K562 (cell line): ENCODE measurements at regions not wholly inside any gene's neighbourhood (a gene's known extent, or its start where the extent isn't known, plus 50 kb on each side); places are given as distances from the start of the nearest gene placed in this dataset.

Source experiments
- ATAC-seq: fragments of 200-7000 bp; cut with Tn5 transposase; 3 replicates; pipeline ENCODE4 v1.9.1; 2020; ENCODE audit warnings: moderate library complexity
- BruUV-seq: library from RNA; stranded (reverse); fragments of 400-500 nt; replicated peaks from 2 replicates; lab custom pipeline; 2021; lab: Mats Ljungman, UMichigan
- CTCF ChIA-PET: fragments of 300-600 bp; formaldehyde crosslinking; extraction: SDS; loops from one replicate; lab custom pipeline; 2021; ENCODE audit warnings: low intra/inter-chr PET ratio; lab: Yijun Ruan, JAX
- POLR2A ChIA-PET: fragments of 300-600, 350-650 bp; sonication (Branson Sonifier 250); formaldehyde crosslinking; extraction: SDS; loops from one replicate; lab custom pipeline; 2021; ENCODE audit warnings: antibody characterized with exemption, inconsistent platforms; lab: Yijun Ruan, JAX
- DNase-seq, 4 experiments: peaks; one replicate each; pipeline versions ENCODE4 v3.0.0 to v3.0.0-alpha.2; 2011 to 2018; ENCODE audit warnings: low spot score in 3 of 4, mixed read lengths in 3 of 4; ENCODE audit errors: extremely low read depth in 1 of 4
- FAIRE-seq: peaks from 2 replicates; lab custom pipeline; 2011; peaks lifted over from hg19 to GRCh38; lab: Jason Lieb, UNC
- H2AFZ ChIP-seq: 2 replicates; pipeline ENCODE4 v1.6.0; 2011; ENCODE audit warnings: low read depth, low read length, control low read depth, inconsistent platforms
- H3K27ac ChIP-seq: fragments of 200-600 bp; 3 replicates; pipeline ENCODE4 v1.8.0; 2011; ENCODE audit warnings: low read depth, mild to moderate bottlenecking, control low read depth, inconsistent platforms, low read length, moderate library complexity, mixed read lengths; ENCODE audit errors: extremely low read depth
- H3K27me3 ChIP-seq, 2 experiments: fragments of 300-600 bp in 1 of 2; 2 replicates in 1 of 2; 3 replicates in 1 of 2; pipeline versions ENCODE4 v1.6.0 to v1.8.0; 2011; ENCODE audit warnings: inconsistent platforms in 2 of 2, low read length in 2 of 2, mild to moderate bottlenecking in 1 of 2, mixed read lengths in 1 of 2, moderate library complexity in 1 of 2; ENCODE audit not compliant: control insufficient read depth in 2 of 2, insufficient read depth in 2 of 2
- H3K36me3 ChIP-seq: fragments of 300-600 bp; 3 replicates; pipeline ENCODE4 v1.8.0; 2011; ENCODE audit warnings: mild to moderate bottlenecking, low read length, inconsistent platforms; ENCODE audit not compliant: control insufficient read depth, insufficient read depth
- H3K4me1 ChIP-seq, 2 experiments: fragments of 200-600 bp in 1 of 2; replicated peaks in 1 of 2; 2 replicates in 1 of 2; 3 replicates in 1 of 2; pipeline versions ENCODE4 v1.5.1 to v1.8.0; 2011; ENCODE audit warnings: inconsistent platforms in 2 of 2, low read length in 2 of 2, mild to moderate bottlenecking in 1 of 2, mixed read lengths in 1 of 2, moderate library complexity in 1 of 2; ENCODE audit not compliant: control insufficient read depth in 2 of 2, insufficient read depth in 2 of 2
- H3K4me2 ChIP-seq: 2 replicates; pipeline ENCODE4 v1.6.1; 2011; ENCODE audit warnings: low read length, control low read depth, inconsistent platforms, mixed read lengths; ENCODE audit not compliant: insufficient read depth
- H3K4me3 ChIP-seq: fragments of 200-600 bp; sonication (generic), shearing (Covaris generic); 2 replicates; pipeline ENCODE4 v1.5.1; 2016; ENCODE audit warnings: control low read depth, inconsistent platforms
- H3K79me2 ChIP-seq: fragments of 200-600 bp; 3 replicates; pipeline ENCODE4 v1.8.0; 2011; ENCODE audit warnings: low read length, inconsistent platforms; ENCODE audit not compliant: control insufficient read depth, insufficient read depth
- H3K9ac ChIP-seq, 2 experiments: 2 replicates each; pipeline versions ENCODE4 v1.6.0 to v1.6.1; 2011; ENCODE audit warnings: low read depth in 2 of 2, low read length in 2 of 2, control low read depth in 1 of 2, inconsistent platforms in 1 of 2, mild to moderate bottlenecking in 1 of 2, mixed read lengths in 1 of 2; ENCODE audit not compliant: insufficient read depth in 1 of 2
- H3K9me1 ChIP-seq: one replicate; pipeline ENCODE4 v1.6.0; 2011; ENCODE audit warnings: inconsistent platforms, mild to moderate bottlenecking, low read length, moderate library complexity; ENCODE audit not compliant: control insufficient read depth, insufficient read depth
- H3K9me3 ChIP-seq: replicated peaks from 2 replicates; pipeline ENCODE4 v1.5.1; 2011; ENCODE audit warnings: low read depth, low read length, inconsistent platforms; ENCODE audit not compliant: control insufficient read depth, insufficient read depth
- H4K20me1 ChIP-seq: replicated peaks from 2 replicates; pipeline ENCODE4 v1.6.1; 2011; ENCODE audit warnings: low read length, inconsistent platforms, mixed read lengths; ENCODE audit not compliant: control insufficient read depth, insufficient read depth
- CHD7 ChIP-seq: fragments of 200-600 bp; sonication (generic); IDR thresholded peaks from one replicate; pipeline ENCODE4 v1.6.1; 2012; ENCODE audit warnings: mild to moderate bottlenecking, low read depth, low read length, inconsistent platforms
- MBD1 ChIP-seq: fragments of 250-450 bp; sonication (Bioruptor Pico); IDR thresholded peaks from 2 replicates; pipeline ENCODE4 v1.8.0; 2022; ENCODE audit warnings: inconsistent platforms
- MLX ChIP-seq, 2 experiments: fragments of 450-650 bp in 1 of 2; sonication (generic) in 1 of 2; formaldehyde crosslinking; conservative IDR thresholded peaks; 2 replicates each; pipeline versions ENCODE4 v1.4.0 to v1.8.1; 2020 to 2022; ENCODE audit warnings: mild to moderate bottlenecking in 1 of 2, missing genetic modification reagents in 1 of 2
- NFIX ChIP-seq: fragments of 250-450 bp; sonication (Bioruptor Pico); IDR thresholded peaks from 2 replicates; pipeline ENCODE4 v1.4.0; 2020; ENCODE audit warnings: low read depth, mild to moderate bottlenecking, moderate library complexity
- ZNF174 ChIP-seq: fragments of 250-450 bp; sonication (Bioruptor Pico); IDR thresholded peaks from 2 replicates; pipeline ENCODE4 v1.4.0; 2020; ENCODE audit warnings: mild to moderate bottlenecking
- ZNF280A ChIP-seq: fragments of 450-650 bp; IDR thresholded peaks from 2 replicates; pipeline ENCODE4 v1.6.1; 2018; ENCODE audit warnings: mild to moderate bottlenecking, low read depth; ENCODE audit not compliant: partially characterized antibody
- WGBS: fragments of 100-300 bp; shearing (Covaris generic); methylation state at CpG from one replicate; pipeline ENCODE4 v1.1.6; 2016; ENCODE audit warnings: low coverage, mixed read lengths; ENCODE audit not compliant: insufficient coverage; ENCODE audit errors: missing lambda C conversion rate; 5-methylcytosine and 5-hydroxymethylcytosine counted together
- in situ Hi-C: fragments of 300-500 bp; cut with MboI; formaldehyde crosslinking; loops from 4 replicates; pipeline ENCODE4 v1.15.0; 2018; ENCODE audit warnings: inconsistent platforms, mixed read lengths
- intact Hi-C: fragments of 100-400 bp; cut with micrococcal nuclease; formaldehyde crosslinking; loops from 2 replicates; pipeline ENCODE4 v1.14.2; 2022

GRCh38 chr15:26231096-26231495 is 368.0 kb upstream of the ATP10A start:
- Histone ChIP-seq H3K27ac (no peak overlapping the region), H3K4me2 (no peak overlapping the region), H3K27me3 (no peaks in the 10 kb centered on the region), H3K9me1 (no peaks in the 10 kb centered on the region), H3K9ac (no peak overlapping the region), H3K36me3 (no peaks in the 10 kb centered on the region), H4K20me1 (no peaks in the 10 kb centered on the region), H3K9me3 (no peaks in the 10 kb centered on the region), H3K79me2 (no peaks in the 10 kb centered on the region), H3K4me1 (no peaks in the 10 kb centered on the region), H2AFZ (no peak overlapping the region), H3K4me3 (no peak overlapping the region)
- BruUV-seq = no TSS peak
- 0% methylated on average over 6 of the region's 6 CpGs for WGBS
- no peak for FAIRE-seq
- DNase-seq = no peak
- ChIA-PET CTCF (no interaction called here), POLR2A (no interaction called here)
- ATAC-seq = no peak
- in situ Hi-C loops = no loop called here
- intact Hi-C loops = no loop called here
- TF ChIP-seq ZNF280A = no peak
- TF ChIP-seq MBD1 (CRISPR knock-in tag) = no peak
- TF ChIP-seq CHD7 = no peak
- no peak for TF ChIP-seq MLX (CRISPR knock-in tag; conservative IDR thresholded peaks at IDR 0.05)
- TF ChIP-seq ZNF174 (CRISPR knock-in tag) = no peak
- TF ChIP-seq NFIX = no peak
